Stimulated activated CD8-positive, alpha-beta memory T cell treated with anti-CD3 and anti-CD28 coated beads, Interleukin-12 subunit alpha, Interleukin-12 subunit beta, amount 100 ng/mL, for 24 hours (primary cell): ENCODE measurements at regions not wholly inside any gene's neighbourhood (a gene's known extent, or its start where the extent isn't known, plus 50 kb on each side); places are given as distances from the start of the nearest gene placed in this dataset.

ENCODE experiments used
- DNase-seq: peaks from one replicate; pipeline ENCODE4 v3.0.0-alpha.2; 2020; ENCODE audit errors: extremely low read depth

DNA sequence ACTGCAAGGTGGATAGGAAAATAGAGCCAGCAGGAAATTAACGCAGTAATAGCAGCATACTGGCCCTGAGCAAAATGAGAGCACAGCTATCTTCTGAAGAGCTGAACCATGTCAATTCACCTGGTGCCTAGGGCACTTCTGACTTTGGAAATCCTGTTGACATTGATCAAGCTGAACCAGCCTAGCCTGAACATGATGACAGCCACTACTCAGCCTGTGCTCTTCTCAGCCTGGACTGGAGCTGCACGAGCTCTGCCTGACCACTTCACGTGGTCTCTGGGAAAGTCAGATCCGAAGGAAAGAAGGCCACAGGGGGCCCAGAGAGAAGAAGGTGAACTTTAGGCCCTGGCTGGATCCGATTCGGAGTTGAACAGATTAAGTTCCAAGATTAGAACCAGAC lies 421.9 kb downstream of the LPIN1 start:
- no peak for DNase-seq

DNA sequence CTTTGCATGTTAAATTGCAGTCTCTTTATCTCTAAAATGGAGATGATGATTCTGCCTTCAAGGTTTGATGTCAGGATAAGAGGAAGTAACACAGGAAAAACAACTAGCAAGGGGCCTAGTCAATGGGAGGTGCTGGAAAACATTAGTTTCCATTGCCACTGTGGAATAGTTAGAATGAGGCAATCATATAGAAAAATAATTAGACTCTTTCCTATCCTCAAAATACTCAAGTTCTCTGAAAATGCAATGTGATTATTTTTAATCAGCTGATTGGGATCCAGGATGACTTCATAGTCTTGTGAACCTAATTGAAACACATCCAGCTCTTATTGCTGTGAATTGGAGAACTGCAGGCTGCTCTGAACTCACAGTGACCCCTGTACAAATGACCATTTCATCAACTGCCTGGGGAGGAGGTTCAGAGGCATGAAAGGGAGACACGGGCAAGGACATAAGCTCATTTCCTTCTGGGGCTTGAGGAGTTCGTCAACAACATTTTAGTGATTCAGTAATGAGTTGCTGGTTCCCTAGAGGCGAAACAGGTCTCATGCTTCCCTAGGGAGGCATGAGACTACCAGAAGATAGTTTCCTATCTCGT lies 422.5 kb downstream of the LPIN1 start:
- DNase-seq, result no peak

DNA sequence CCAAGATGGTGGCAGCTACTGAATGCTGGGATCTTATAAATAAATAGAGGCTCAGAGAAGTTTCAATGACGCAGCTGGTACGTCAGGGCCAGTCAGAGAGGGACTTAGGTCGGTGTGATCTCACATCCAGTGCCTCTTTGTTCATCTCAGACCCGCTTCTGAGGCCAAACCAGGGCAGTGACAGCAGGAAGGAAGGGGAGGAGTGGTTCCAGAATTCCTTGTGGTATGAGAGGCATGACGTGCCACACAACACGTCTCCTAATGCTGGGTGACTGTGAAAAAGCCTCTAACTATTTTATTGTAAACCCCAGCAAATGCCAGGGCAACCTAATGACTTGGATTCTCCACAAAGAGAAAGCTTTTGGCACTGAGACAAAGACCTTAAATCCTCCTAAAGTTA lies 423.3 kb downstream of the LPIN1 start:
- DNase-seq, result no peak

DNA sequence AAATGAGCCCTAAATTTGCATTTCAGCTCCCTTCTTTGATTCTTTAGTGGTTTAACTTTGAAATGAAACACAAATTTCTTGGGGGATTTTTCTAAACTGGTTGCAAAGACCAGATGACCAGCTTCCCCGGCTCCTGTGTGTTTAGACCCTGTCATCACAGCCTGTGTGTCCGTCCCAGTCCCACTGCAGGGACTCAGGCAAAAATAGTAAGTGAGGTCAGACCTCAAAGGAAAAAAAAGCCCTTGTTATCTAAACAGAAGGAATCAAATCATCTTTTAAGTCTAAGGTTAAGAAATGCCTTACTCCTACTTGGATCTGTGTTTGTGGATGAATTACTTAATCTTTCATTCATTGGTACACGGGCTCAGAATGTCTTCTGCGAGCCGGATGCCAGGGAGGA lies 423.7 kb downstream of the LPIN1 start:
- DNase-seq, result no peak

DNA sequence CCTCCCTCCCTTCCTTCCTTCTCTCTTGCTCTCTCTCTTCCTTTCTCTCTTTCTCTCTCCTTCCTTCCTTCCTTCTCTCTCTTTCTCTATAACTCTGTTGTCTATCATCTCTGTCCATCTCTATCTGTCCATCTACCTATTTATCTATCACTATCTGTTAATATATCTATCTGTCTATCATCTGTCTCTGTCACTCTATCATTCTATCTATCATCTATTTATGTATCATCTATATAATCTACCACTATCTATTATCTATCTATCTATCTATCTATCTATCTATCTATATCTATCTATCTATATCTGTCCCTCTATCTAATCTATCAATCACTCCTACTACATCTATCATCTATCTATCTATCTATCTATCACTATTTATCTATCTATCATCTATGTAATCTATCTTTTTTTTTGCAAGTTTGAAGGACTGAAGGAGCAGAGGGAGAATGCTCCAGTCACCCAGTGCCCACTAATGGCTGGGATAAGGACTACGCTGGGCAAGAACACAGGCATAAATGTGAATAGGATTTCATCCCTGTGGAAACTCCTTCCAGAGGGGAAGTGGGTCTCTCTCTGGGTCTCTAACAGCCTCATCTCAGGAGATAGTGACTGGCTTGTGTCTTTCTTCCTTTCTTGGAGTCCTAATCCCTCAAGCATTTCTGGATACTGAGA lies 427.0 kb downstream of the LPIN1 start:
- no peak for DNase-seq

DNA sequence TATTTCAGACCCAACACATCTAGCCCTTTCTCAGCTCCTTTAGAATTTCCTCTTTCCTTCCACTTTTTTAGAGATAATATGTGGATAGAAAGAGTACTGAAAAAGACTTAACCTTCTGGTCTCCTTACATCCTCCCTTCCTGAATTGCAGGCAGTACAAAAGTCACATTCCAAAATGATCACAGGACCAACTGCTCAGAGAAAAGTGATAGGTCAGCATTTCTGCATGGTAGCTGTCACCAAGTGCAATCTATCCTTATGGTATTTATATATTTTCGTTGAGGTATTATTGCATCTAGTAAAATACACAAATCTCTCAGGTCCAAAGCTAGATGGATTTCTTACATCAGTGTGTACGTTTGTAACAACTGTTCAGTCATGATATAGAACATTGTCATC lies 427.5 kb downstream of the LPIN1 start:
- no peak for DNase-seq

DNA sequence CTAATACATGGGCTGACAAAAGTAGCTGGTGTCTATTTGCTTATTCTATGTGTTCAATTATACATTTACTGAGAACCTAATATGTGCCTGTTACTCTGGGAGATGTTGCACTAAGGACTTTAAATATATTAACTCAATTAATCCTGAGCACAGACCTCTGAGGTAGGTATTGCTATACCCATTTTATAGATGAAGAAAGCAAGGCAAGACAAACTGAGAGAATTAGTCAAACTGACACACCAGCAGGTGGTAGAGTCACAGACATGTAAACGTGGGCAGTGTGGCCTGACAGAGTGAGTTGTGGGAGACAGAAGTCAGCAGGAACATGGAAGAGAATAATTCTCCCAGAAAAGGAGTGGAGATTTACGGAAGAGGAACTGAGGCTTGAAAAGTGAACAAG lies 428.9 kb downstream of the LPIN1 start:
- no peak for DNase-seq

DNA sequence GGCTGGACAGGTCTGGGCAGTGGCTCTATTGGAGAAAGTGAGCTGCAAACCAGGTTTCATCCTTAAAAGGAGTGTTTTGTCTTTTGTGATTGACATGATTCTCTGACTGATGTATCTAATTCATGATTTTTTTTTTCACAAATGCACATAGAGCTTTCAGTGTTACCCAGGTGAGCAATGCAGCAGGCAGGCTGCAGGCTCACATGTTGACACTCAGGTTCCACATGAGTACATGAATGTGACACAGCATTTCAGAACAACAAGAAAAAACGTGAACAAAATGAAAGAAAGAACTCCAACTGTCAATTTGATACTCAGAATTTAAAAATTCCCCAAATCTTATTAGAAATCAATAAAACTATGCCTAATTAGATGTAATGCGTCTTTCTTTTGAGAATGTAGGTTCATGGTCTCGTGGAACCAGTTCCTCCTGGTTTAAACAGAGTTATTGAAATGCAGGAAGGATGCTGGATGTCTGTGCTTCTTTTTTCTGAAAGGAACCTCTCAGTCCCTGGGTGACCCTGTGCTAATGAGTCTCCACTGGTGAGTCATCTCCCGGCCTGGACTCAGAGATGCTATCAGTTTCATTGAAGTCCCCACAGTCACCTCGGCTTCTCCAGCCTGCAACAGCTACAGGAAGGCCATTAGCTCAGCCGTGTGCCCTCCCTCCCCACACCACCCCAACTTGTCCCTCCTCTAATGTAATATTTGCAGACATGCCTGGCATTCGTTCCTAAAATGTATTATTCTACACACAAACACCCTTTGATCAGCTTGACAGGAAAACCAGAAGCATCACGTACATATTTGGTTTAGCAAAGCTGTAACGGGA lies 430.4 kb downstream of the LPIN1 start:
- DNase-seq, result no peak

DNA sequence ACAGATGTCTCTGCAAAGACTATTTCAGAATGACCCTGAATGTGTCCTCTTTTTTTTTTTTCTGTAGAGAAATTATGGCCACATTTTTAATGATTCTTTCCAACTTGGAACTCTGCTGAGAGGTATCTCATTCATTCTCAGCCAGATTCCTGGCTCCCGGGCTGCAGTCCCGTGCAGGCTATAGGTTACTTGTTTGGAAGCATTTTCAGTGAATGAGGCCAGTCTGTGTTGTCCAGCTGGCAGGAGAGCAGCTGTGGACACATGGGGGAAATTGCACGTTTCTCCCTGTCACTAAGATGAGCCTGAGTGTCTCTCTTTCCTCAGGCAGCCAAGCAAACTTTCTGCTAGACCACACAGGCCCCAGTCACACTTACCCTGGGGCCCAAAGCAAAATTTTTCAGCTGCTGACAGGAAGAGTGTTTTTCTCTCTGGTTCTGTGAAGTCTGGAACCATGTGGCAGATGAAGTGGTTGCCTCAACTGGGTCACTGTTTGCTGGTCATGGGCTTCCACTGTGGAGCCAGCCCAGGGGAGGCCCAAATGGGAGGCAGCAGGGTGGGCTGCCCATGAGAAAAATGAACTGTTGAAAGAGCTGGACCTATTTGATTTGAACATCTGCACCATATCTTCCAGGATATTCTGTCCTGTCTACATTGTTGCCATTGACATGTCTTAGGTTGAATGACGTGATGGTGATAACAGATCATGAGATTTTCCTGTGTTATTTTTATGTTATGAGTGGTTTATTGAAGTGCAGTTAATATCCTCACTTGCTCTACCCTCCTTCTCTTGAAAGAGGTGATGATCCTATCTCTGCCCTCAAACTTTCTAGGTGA lies 431.2 kb downstream of the LPIN1 start:
- no peak for DNase-seq

DNA sequence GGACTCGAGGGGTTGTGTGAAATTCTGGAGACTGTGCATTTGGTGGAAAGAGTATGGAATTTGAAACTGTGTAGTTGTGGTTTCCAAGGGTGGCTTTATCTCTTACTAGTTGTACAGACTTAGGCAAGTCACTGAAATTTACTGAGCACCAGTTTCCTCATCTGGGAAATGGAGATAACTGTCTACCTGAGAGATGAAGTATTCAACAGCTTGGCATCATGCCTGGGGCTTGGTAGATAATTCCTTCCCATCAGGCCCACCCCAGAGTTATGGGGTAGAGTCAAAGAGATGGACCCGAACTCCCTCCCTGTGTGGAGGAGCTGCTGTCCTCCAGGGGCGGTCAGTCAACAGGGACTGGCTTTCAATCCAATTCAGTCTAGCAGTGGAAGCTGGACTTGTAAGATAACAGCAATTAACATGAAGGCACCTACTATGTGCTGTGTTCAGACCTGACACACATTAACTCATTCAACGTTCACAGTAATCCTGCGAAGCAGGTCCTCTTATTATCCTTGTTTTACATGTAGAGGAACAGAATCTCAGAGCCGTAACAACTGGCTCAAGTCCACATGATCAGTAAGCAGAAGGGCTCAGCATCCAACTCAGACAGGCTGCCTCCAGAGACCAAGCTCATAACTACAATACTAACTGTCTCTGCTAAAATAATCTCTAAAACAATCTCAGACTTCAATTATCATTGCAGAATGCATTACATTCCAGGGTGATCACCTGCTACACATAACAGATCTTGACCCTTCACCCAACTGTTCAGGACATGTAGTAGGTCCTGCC lies 432.1 kb downstream of the LPIN1 start:
- no peak for DNase-seq

DNA sequence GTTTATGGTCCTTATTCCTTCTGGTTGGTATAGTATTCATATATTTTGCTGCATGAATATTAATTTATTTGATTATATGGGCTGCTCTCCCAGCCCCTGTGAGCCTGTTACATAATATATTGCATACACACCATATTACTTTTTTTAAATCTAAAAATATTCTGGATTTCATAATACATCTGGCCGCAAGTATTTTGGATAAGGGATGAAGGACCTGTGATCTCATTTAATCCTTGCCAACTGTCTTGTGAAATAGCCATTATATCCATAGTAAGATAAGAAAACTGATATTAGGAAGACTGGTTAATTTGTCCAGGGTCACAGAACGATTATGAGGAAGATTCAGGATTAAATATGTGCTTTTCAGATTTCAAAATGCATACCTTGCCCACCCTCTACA lies 433.6 kb downstream of the LPIN1 start:
- no peak for DNase-seq

DNA sequence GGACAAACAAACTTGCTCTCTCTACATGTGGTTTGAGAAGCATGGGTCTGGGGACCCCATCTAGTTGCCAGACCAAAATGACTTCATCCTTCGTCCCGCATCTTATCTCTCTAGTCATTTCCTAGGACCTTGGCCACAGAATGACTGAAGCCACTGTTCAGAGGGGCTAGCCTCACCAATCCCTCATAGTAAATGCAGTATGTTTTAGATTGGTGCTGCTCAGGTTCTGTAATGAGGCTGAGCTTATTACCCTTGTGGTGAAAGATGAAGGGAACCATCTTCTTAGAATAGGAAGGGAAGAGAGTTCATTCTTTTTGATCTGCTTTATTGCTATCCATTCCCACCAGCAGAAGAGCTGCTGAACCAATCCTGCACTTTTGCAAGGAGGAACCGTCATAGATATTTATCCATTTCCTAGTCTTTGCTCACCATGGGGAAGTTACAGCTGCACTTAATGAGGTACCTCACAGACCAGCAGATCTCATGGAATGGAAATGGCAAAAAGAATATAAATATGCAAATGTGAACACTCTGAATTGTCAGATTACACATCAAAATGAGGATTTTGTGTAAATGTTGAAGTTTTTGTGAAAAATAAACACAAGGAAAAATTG lies 436.7 kb downstream of the LPIN1 start:
- DNase-seq, result no peak

DNA sequence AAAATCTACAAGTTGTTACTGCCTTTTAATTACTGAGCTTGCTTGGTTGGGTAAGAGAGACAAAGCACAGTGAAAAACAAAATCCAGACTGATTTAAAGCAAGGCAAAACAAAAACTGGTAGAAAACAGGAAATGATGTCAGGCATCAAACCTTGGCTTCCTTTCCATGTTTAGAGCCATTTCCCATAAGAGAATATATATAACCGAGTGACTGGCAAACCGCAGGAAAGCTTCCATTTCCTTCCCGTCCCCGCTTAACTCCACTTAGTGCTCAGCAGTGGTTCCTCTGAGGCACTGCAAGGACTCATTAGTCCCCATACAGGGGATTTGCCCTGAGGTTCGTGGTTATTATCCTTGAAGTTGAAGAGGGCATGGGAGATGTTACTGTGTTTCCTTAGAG lies 446.3 kb downstream of the LPIN1 start:
- DNase-seq, result no peak

DNA sequence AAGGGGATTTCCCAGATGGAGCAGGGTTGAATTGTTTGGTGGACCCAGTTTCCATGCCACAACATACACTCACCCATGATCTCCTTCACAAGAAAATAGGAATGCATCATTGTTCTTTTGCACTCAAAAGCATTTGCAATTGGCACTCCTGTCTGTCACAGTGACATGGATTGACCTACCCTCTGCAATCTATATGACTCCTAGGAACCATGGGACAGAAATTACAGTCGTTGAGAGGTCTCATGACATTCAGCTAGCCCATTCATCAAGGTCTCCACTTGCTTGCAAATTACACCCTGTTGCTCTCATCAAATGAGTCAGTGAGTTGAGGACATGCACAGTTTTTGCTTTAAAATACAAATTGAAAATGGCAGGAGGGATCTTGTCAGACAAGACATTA lies 448.5 kb downstream of the LPIN1 start:
- DNase-seq, result no peak

DNA sequence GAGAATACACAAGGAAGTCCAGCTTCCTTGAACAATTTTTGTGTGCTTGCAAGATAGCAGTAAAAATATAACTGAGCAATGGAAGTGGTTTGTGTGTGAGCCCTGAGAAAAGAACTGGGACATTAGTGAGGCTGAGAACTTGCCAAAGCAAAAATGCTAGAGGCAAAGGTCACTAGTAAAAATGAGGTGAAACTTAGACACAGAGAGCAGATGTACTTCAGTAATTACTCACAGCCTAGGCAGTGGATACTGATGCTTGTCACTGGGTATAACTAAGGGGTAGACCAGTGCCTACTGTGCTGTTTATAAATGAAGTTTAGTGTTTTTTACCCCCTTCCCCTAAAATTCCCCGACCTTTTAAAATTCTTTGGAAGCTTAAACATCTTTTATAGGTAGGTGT lies 450.1 kb downstream of the LPIN1 start:
- DNase-seq, result no peak

DNA sequence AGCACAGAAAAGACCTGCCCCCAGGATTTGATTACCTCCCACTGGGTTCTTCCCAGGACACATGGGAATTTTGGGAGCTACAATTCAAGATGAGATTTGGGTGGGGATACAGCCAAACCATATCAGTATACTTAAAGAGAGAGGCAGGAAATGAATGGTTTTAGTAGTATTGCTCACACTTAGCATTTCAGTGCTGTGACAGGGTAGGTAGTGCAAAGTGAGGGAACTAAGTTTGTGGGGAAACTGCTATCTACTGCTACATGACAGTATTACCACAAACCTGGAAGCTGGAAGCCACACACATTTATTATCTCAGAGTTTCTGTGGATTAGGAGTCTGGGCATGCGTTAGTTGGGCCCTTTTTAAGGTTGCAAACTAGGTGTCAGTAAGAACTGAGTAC lies 450.7 kb downstream of the LPIN1 start:
- no peak for DNase-seq

DNA sequence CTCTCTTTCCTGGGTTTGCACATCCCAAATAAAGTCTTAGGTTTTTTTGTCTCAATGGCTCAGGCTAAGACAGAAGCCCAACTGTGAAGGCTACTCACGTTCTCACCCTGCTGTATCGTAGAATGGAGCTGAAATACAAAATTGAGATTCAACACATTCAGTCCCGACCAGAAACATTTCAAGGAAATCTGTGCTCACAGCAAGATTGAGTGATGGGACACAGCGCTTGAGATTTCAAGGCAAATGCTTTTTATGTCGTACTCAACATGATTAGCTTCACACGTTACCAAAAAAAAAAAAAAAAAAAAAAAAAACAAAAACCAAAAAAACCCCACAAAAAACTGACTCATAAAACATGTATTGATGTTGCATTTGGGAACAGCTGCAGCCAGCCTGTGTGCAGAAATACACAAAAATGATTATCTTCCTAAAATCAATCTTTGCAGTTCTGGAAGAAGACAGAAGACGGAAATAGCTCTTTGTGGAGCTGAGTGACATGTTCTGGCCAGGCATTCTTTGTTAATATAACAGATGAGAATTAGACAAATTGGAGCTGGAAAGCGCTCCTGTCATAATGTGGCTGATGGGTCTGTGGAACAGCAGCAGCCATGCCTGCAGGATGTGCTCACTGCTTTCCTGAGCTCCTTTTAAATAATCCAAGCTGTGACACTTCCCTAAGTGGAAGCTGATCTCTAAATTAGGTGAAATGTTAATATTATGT lies 453.2 kb downstream of the LPIN1 start:
- DNase-seq, result no peak

DNA sequence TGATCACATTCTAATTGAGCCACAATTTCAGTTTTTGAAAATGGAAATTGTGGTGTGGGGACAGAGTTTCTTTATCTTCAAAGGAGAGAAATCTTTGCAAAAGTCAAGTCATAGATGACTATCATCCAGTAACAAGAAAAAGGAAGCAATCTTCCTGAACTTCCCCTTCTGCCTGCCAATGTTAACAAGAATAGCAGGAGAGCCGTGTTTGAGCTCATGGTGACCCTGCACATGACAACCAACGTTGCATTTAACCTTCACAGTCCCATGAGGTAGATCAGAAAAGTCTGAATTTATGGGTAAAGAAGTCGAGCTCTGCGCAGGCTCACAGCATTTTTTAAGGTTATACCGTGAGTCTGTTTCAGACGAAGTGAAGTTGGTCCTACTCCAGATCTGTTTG lies 454.9 kb downstream of the LPIN1 start:
- no peak for DNase-seq

DNA sequence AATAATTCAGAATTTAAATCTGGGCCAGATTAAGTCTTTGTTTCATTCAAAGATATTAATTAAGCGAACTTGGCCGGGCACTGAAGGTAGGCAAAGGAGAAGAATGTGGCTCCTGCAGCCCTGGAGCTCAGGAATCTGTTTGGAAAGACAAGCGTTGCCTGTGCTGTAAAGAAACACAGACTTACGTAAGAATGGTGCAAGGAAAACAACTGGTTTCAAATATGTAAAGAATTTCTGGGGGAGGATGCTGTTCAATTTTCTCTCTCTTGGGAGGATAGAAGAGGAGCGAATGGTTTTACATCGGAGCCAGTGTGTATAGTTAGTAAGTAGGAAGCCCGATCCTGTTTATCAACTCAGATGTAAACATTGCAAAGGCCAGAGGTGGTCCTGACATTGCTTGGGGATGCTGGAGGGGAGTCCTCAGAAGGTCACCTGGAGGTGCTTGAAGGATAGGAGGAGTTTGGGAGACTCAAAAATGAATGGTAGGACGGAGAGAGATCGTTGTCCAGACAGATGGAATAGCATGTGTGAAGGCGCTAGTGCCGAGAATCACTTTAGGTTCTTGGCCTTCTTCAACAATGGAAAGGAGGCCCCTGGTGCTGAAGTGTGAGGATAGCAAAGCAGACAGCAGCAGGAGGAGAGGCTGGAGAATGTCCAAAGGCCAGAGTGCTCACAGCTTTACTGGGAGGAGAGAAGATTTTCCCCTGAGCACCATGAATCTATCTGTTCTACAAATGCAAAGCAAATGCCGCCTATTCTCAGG lies 456.1 kb downstream of the LPIN1 start:
- DNase-seq, result no peak

DNA sequence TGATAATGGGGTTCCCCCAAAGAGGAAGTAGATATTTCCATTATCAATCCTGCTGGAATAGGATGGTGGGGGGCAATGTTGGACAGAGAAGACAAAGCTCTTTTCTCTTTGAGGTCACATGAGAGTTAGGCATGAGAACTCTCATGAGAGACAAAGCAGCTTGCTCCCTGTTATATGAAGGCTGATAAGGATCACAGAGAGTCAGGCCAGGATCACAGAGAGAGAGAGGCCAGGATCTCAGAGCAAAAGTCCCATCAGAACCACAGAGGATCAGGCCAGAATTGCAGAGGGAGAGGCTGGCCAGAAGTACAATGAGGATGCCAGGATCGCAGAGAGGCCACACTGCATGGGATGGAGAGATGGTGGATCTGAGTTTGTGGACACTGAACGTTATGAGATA lies 457.1 kb downstream of the LPIN1 start:
- no peak for DNase-seq
